ENCODE measurements at regions not wholly inside any gene's neighbourhood (a gene's known extent, or its start where the extent isn't known, plus 50 kb on each side); places are given as distances from the start of the nearest gene placed in this dataset.

DNA sequence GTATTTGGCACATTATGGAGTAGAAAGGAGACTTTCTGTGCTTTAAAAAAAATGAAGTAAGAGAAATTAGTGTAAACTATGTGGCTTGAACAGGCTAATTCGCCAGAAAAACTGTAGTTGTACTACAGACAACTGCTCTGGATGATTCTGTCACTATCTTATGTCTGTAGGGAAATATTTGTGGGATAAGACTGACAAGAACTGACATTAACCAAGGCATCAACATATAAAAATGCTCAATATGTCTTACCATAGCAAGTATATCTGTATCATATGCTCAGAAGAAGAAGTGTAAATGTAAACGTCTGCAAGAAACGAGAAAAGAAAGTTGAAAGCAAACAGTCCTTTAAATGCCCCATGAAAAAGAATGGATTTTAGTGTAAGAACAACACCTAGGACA lies 1545.0 kb downstream of the CDH8 start:
- H3K36me3 ChIP-seq = no peaks in the 10 kb centered on the region
- H3K4me1 ChIP-seq (ENCODE audit: low read depth) = no peaks in the 10 kb centered on the region

DNA sequence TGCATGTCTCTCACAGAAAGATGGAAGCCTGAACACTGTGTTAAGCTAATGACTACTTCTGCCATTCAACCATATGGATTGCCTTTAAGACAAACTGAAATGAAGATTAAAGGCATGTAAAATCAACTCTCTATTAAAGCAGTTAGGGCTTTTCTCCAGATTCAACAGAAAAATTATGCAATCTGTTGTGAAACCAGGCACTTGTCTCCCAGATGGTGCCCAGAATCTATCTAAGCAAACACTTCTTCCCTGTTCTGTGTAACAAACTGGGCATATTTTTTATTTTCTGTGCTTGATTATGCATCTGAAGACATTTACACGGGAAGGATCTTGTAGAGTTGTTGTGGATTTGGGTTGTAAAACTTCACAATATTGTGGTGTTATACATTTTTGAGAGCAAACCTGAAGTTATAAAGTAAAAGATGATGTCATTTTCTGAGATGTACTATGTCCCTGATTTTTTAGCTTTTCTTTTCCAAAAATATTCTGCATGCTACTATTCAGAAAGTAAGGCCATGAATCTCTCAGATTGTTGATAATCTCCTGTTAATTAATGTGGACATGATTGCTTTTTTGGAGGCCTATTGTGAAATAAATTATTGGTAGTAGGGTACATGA lies 1550.3 kb downstream of the CDH8 start:
- TF ChIP-seq, protein P1, sequence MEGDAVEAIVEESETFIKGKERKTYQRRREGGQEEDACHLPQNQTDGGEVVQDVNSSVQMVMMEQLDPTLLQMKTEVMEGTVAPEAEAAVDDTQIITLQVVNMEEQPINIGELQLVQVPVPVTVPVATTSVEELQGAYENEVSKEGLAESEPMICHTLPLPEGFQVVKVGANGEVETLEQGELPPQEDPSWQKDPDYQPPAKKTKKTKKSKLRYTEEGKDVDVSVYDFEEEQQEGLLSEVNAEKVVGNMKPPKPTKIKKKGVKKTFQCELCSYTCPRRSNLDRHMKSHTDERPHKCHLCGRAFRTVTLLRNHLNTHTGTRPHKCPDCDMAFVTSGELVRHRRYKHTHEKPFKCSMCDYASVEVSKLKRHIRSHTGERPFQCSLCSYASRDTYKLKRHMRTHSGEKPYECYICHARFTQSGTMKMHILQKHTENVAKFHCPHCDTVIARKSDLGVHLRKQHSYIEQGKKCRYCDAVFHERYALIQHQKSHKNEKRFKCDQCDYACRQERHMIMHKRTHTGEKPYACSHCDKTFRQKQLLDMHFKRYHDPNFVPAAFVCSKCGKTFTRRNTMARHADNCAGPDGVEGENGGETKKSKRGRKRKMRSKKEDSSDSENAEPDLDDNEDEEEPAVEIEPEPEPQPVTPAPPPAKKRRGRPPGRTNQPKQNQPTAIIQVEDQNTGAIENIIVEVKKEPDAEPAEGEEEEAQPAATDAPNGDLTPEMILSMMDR (IDR thresholded peaks at IDR 0.05; ENCODE audit: low read depth, low read length) = no peak
- Histone ChIP-seq H3K9me3 (ENCODE audit: low read depth) (no peaks in the 10 kb centered on the region), H3K27ac (no peak overlapping the region), H3K4me3 (no peak overlapping the region), H3K27me3 (no peaks in the 10 kb centered on the region), H3K36me3 (no peaks in the 10 kb centered on the region), H3K4me1 (ENCODE audit: low read depth) (no peaks in the 10 kb centered on the region)
- no peak for DNase-seq (ENCODE audit: low read depth in 1 of 2, low spot score in 1 of 2)

More for the DNA sequence above, 1545.0 kb downstream of the CDH8 start:
- TF ChIP-seq, protein P1 (IDR thresholded peaks at IDR 0.05; ENCODE audit: low read depth, low read length) = no peak
- Histone ChIP-seq H3K9me3 (ENCODE audit: low read depth) (no peaks in the 10 kb centered on the region), H3K27me3 (no peaks in the 10 kb centered on the region), H3K4me3 (no peak overlapping the region), H3K27ac (no peak overlapping the region)
- no peak for DNase-seq (ENCODE audit: low read depth in 1 of 2, low spot score in 1 of 2)

DNA sequence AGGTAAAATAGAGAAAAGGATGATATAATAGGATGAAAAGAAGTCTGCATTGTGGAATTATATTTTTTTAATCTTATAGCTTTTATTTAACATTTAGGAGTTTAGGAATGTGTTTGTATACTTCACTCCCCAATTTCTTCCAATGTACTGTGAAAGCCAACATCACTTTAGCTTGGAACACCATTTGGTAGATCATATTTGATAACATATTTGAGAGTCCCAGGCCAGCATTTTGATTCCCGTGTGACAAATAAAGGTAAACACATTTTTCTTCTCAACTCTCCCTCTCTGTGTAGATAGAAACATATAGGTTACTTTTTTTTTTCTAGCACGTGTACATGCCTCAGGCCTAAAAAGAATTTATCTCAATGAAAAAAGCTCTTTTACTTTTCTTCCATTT lies 1551.3 kb downstream of the CDH8 start:
- no peaks in the 10 kb centered on the region for H3K4me1 ChIP-seq (ENCODE audit: low read depth)
- H3K4me3 ChIP-seq = no peak overlapping the region
- H3K9me3 ChIP-seq (ENCODE audit: low read depth) = no peaks in the 10 kb centered on the region
- TF ChIP-seq, protein P1 (IDR thresholded peaks at IDR 0.05; ENCODE audit: low read depth, low read length) = no peak
- no peak overlapping the region for H3K27ac ChIP-seq
- no peaks in the 10 kb centered on the region for H3K36me3 ChIP-seq
- no peak for DNase-seq (ENCODE audit: low read depth in 1 of 2, low spot score in 1 of 2)
- H3K27me3 ChIP-seq = no peaks in the 10 kb centered on the region

DNA sequence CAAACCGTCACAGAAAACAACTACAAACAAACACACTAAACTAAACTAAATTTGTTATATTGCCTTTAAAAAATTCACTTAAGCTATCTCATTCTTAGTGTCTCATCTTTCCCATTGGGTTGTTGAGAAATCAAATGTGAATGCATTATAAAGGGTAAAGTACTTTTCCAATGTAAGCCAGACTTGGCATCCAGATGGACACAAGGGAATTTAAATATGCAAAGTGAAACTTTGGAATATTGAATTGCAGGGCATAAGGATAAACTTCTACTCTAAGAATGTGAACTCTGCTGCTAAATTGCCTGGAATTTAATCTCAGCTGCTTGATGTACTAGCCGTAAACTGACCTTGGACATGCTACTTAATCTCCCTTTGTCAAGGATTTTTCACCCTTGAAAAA lies 1554.6 kb downstream of the CDH8 start:
- TF ChIP-seq, protein P1 (IDR thresholded peaks at IDR 0.05; ENCODE audit: low read depth, low read length) = no peak
- Histone ChIP-seq H3K4me1 (ENCODE audit: low read depth) (no peaks in the 10 kb centered on the region), H3K4me3 (no peak overlapping the region), H3K27me3 (no peaks in the 10 kb centered on the region), H3K9me3 (ENCODE audit: low read depth) (no peaks in the 10 kb centered on the region), H3K27ac (no peak overlapping the region), H3K36me3 (no peaks in the 10 kb centered on the region)
- DNase-seq (ENCODE audit: low read depth in 1 of 2, low spot score in 1 of 2) = peak in 1 of 2 donors; percentile 4

DNA sequence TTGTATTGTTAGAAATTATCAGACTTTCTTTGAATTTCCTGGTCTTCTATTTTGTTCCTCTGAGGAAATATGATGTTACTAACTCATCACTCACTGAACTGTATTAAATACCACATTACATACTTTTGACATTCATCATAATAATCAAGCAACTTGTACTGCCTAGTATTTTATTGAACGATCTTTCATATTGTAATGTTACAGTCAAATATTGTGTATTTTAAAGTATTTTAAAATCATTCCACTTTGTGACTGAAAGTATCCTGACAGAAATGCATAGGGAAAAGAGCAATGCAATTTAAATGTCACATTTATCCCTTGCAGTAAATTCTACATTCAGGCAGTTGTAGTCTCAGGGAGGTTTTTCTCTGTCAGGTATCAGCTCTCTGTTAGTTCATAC lies 1557.4 kb downstream of the CDH8 start:
- Histone ChIP-seq H3K4me1 (ENCODE audit: low read depth) (no peaks in the 10 kb centered on the region), H3K27ac (no peak overlapping the region), H3K9me3 (ENCODE audit: low read depth) (no peaks in the 10 kb centered on the region), H3K27me3 (no peaks in the 10 kb centered on the region), H3K4me3 (no peak overlapping the region), H3K36me3 (no peaks in the 10 kb centered on the region)
- TF ChIP-seq, protein P1 (IDR thresholded peaks at IDR 0.05; ENCODE audit: low read depth, low read length) = no peak
- DNase-seq (ENCODE audit: low read depth in 1 of 2, low spot score in 1 of 2) = no peak

All from cardiac muscle cell (in vitro differentiated cells and primary cell).